Peyer's patch (tissue), 4 donors: ENCODE measurements at regions not wholly inside any gene's neighbourhood (a gene's known extent, or its start where the extent isn't known, plus 50 kb on each side); places are given as distances from the start of the nearest gene placed in this dataset.

ENCODE experiments used
- CTCF ChIP-seq, 6 experiments: fragments of 450-650 bp in 4 of 6; fragments of 200-600 bp in 2 of 6; sonication (generic) in 1 of 6; IDR thresholded peaks; one replicate each; pipeline ENCODE4 v1.5.1; 2017 to 2019; ENCODE audit warnings: antibody characterized with exemption in 6 of 6, mild to moderate bottlenecking in 3 of 6, moderate library complexity in 1 of 6
- POLR2A ChIP-seq, 2 donors: fragments of 450-650 bp; IDR thresholded peaks; one replicate each; pipeline ENCODE4 v1.5.1; 2017; ENCODE audit warnings: antibody characterized with exemption in 2 of 2, mild to moderate bottlenecking in 2 of 2, moderate library complexity in 2 of 2

DNA sequence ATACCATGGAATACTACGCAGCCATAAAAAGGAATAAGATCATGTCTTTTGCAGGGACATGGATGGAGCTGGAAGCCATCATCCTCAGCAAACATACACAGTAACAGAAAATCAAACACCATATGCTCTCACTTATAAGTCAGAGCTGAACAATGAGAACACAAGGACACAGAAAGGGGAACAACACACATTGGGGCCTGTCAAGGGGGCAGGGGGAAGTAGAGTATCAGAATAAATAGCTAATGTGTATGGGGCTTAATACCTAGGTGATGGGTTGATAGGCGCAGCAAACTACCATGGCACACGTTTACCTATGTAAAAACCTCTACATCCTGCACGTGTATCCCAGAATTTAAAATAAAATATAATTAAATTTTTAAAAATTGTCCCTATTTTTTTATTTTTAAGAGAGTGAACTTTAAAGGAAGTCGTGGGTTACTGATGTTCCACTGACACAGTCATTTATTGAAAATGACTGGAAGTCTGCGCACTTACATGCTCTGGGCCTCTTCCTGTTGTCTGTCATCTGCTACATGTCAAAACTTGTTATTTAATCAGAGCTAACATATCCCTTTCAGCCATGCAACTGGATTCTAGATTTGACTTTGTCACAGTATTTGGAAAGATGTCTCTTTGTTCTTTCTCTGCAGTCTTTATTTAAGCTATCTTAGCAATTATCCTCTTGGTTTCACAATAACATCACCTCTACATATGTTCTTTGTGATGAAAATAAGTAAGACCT is 73.7 kb upstream of the ABCB5 start:
- no peak for TF ChIP-seq POLR2A (IDR thresholded peaks at IDR 0.05)
- no peak for TF ChIP-seq CTCF (IDR thresholded peaks at IDR 0.05)
